CD8-positive, alpha-beta memory T cell (primary cell): ENCODE measurements at regions not wholly inside any gene's neighbourhood (a gene's known extent, or its start where the extent isn't known, plus 50 kb on each side); places are given as distances from the start of the nearest gene placed in this dataset.

Source experiments
- CTCF ChIA-PET: fragments of 350-600 bp; sonication (Branson Sonifier 250); formaldehyde crosslinking; loops from one replicate; lab custom pipeline; 2021; ENCODE audit warnings: antibody characterized with exemption; lab: Charles Lee
- POLR2A ChIA-PET: fragments of 350-600 bp; sonication (Branson Sonifier 250); formaldehyde crosslinking; loops from one replicate; lab custom pipeline; 2021; ENCODE audit warnings: antibody characterized with exemption; lab: Charles Lee
- DNase-seq, 5 donors: peaks; one replicate each; pipeline versions ENCODE4 v3.0.0 to v3.0.0-alpha.2; 2020 to 2022; ENCODE audit warnings: mixed read lengths in 1 of 5
- H3K27ac ChIP-seq: one replicate; pipeline ENCODE4 v1.7.0; 2013; ENCODE audit warnings: low read depth, mild to moderate bottlenecking, low read length, moderate library complexity
- H3K27me3 ChIP-seq: 2 replicates; pipeline ENCODE4 v1.7.0; 2013; ENCODE audit warnings: low read length, mild to moderate bottlenecking; ENCODE audit not compliant: insufficient read depth, poor library complexity, severe bottlenecking
- H3K36me3 ChIP-seq: 2 replicates; pipeline ENCODE4 v1.7.0; 2013; ENCODE audit warnings: mild to moderate bottlenecking, low read length, moderate library complexity; ENCODE audit not compliant: insufficient read depth
- H3K4me1 ChIP-seq: 2 replicates; pipeline ENCODE4 v1.7.0; 2013; ENCODE audit warnings: mild to moderate bottlenecking, low read length, moderate library complexity; ENCODE audit not compliant: insufficient read depth
- H3K4me3 ChIP-seq: 2 replicates; pipeline ENCODE4 v1.7.0; 2013; ENCODE audit warnings: mild to moderate bottlenecking, low read length
- H3K9me3 ChIP-seq: 2 replicates; pipeline ENCODE4 v1.7.0; 2013; ENCODE audit warnings: mild to moderate bottlenecking, low read length
- H3K27ac Mint-ChIP-seq, 8 donors: one replicate each; pipeline ENCODE4 v1.8.0; 2020 to 2021; ENCODE audit warnings: mixed read lengths in 8 of 8, mild to moderate bottlenecking in 6 of 8, inconsistent platforms in 3 of 8, moderate library complexity in 3 of 8
- H3K27me3 Mint-ChIP-seq, 2 donors: one replicate each; pipeline ENCODE4 v1.8.0; 2020 to 2021; ENCODE audit warnings: mixed read lengths in 2 of 2, mild to moderate bottlenecking in 1 of 2, moderate library complexity in 1 of 2
- H3K36me3 Mint-ChIP-seq, 3 donors: one replicate each; pipeline ENCODE4 v1.8.0; 2020 to 2021; ENCODE audit warnings: mixed read lengths in 3 of 3, inconsistent platforms in 1 of 3, mild to moderate bottlenecking in 1 of 3
- H3K4me1 Mint-ChIP-seq, 3 donors: one replicate each; pipeline ENCODE4 v1.8.0; 2020 to 2021; ENCODE audit warnings: mixed read lengths in 3 of 3, inconsistent platforms in 1 of 3, mild to moderate bottlenecking in 1 of 3
- H3K4me3 Mint-ChIP-seq, 7 donors: one replicate each; pipeline ENCODE4 v1.8.0; 2020 to 2021; ENCODE audit warnings: mixed read lengths in 7 of 7, mild to moderate bottlenecking in 6 of 7, moderate library complexity in 4 of 7, inconsistent platforms in 2 of 7
- H3K9me3 Mint-ChIP-seq, 5 donors: one replicate each; pipeline ENCODE4 v1.8.0; 2020 to 2022; ENCODE audit warnings: mixed read lengths in 5 of 5, mild to moderate bottlenecking in 3 of 5, moderate library complexity in 2 of 5, inconsistent platforms in 1 of 5

DNA sequence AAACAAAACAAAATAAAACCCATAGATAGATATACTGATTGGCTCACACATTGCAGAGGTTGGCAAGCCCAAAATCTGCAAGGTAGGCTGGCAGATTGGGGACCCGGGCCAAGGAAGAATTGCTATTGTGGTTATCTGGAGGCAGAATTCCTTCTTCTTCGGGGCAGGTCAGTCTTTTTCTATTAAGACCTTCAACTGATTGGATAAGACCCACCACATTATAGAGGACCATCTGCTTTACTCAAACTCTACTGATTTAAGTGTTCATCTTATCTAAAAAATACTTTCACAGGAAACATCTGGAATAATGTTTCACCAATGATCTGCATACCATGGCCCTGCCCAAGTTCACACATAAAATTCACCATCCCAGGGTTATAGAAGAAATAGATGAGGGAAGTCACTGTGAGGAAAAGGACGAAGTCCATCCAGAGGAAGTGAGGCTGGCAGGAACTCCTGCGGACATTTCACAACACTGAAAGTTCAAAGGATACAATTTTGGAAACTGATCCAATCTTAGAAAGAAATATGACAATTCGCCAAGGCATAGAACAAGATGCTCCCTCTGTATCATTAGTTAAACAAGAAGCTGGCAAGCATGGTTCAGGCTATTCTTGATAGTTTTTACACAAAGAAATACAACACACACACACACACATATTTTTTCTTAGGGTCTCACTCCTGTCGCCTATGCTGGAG lies 127.6 kb upstream of the MED13L start:
- CTCF ChIA-PET, result no interaction called here
- no peak overlapping the region for H3K4me3 Mint-ChIP-seq

DNA sequence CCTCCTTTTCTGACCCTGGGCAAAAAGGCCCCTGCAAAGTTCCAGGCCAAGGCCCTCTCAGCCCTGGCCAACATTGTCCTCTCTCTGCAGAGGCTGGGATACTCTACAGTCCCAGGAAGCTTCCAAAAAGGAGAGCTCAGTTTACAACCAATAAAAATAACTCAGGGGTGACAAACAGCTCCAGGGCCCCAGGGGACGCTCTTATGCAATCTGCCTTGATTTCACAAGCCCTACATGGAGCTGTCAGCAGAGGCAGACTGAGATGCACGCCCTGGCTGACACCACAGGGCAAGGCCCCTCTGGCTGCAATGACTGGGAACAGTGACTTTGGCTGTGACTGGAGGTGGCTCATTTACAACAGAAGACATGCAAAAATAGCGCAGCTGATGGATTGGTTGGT lies 129.0 kb upstream of the MED13L start:
- H3K27me3 Mint-ChIP-seq, result peaks cover 0 to 3% of the 10 kb centered on the region in 2 donors
- Histone ChIP-seq H3K36me3 (no peaks in the 10 kb centered on the region), H3K4me1 (no peaks in the 10 kb centered on the region), H3K27me3 (no peaks in the 10 kb centered on the region), H3K9me3 (no peaks in the 10 kb centered on the region), H3K27ac (no peak overlapping the region), H3K4me3 (no peak overlapping the region)
- POLR2A ChIA-PET, result no interaction called here
- peaks cover 0 to 2% (median 0%) of the 10 kb centered on the region in 3 donors for H3K4me1 Mint-ChIP-seq
- no peaks in the 10 kb centered on the region for H3K36me3 Mint-ChIP-seq
- H3K4me3 Mint-ChIP-seq, result no peak overlapping the region
- H3K27ac Mint-ChIP-seq, result no peak overlapping the region
- CTCF ChIA-PET, result interaction anchor here (1.3 kb wide), 1 partner anchor 69 kb away, joined by 3 read pairs; no protein-coding TSS in a partner anchor
- H3K9me3 Mint-ChIP-seq, result no peaks in the 10 kb centered on the region
- DNase-seq, result no peak

More for the DNA sequence above, 127.6 kb upstream of the MED13L start:
- Histone ChIP-seq H3K4me1 (no peaks in the 10 kb centered on the region), H3K9me3 (no peaks in the 10 kb centered on the region), H3K27ac (no peak overlapping the region), H3K27me3 (no peaks in the 10 kb centered on the region), H3K4me3 (no peak overlapping the region), H3K36me3 (no peaks in the 10 kb centered on the region)
- Mint-ChIP-seq H3K4me1 (no peaks in the 10 kb centered on the region), H3K36me3 (no peaks in the 10 kb centered on the region), H3K27ac (no peak overlapping the region), H3K9me3 (peaks cover 0 to 7% (median 2%) of the 10 kb centered on the region in 5 donors), H3K27me3 (peaks cover 4 to 10% of the 10 kb centered on the region in 2 donors)
- no peak for DNase-seq
- POLR2A ChIA-PET, result no interaction called here

GRCh38 chr12:116408489-116409250 lies 131.2 kb upstream of the MED13L start:
- Histone ChIP-seq H3K9me3 (no peaks in the 10 kb centered on the region), H3K4me1 (no peaks in the 10 kb centered on the region), H3K4me3 (no peak overlapping the region), H3K36me3 (no peaks in the 10 kb centered on the region), H3K27ac (no peak overlapping the region), H3K27me3 (no peaks in the 10 kb centered on the region)
- H3K36me3 Mint-ChIP-seq, result no peaks in the 10 kb centered on the region
- ChIA-PET CTCF (no interaction called here), POLR2A (no interaction called here)
- no peak for DNase-seq
- peaks cover 0 to 2% (median 0%) of the 10 kb centered on the region in 3 donors for H3K4me1 Mint-ChIP-seq
- no peaks in the 10 kb centered on the region for H3K9me3 Mint-ChIP-seq
- H3K4me3 Mint-ChIP-seq, result no peak overlapping the region
- no peak overlapping the region for H3K27ac Mint-ChIP-seq
- peaks cover 0 to 3% of the 10 kb centered on the region in 2 donors for H3K27me3 Mint-ChIP-seq

- POLR2A ChIA-PET, result no interaction called here
- H3K4me1 ChIP-seq, result no peaks in the 10 kb centered on the region
- H3K27ac ChIP-seq, result no peak overlapping the region
- H3K9me3 ChIP-seq, result no peaks in the 10 kb centered on the region
- no peaks in the 10 kb centered on the region for H3K27me3 ChIP-seq
- peaks cover 0 to 2% (median 0%) of the 10 kb centered on the region in 3 donors for H3K4me1 Mint-ChIP-seq
- no peaks in the 10 kb centered on the region for H3K36me3 Mint-ChIP-seq
- peaks cover 0 to 1% of the 10 kb centered on the region in 2 donors for H3K27me3 Mint-ChIP-seq
- no peaks in the 10 kb centered on the region for H3K36me3 ChIP-seq
- DNase-seq, result no peak
- H3K9me3 Mint-ChIP-seq, result no peaks in the 10 kb centered on the region
- no peak overlapping the region for H3K4me3 Mint-ChIP-seq
- CTCF ChIA-PET, result no interaction called here
- H3K27ac Mint-ChIP-seq, result no peak overlapping the region
- no peak overlapping the region for H3K4me3 ChIP-seq
Observed at GRCh38 chr12:116411977-116412376, 134.5 kb upstream of the MED13L start.

DNA sequence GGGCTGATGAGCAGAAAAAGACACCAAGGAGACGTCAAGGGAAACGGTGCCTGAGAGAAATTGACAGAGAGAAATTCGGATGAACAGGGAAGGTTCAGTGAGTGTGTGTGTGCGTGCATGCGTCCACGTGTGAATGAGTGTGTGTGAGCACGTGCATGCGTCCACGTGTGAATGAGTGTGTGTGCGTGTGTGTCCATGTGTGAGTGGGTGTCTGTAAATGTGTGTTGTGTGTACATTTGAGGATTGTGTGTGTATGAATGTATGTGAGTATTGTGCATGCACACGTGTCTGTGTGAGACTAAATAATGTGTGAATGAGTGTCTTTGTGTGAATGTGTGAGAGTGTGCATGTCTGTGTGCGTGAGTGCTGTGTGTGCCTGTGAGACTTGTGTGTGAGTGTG lies 137.4 kb upstream of the MED13L start:
- Mint-ChIP-seq H3K4me1 (peaks cover 0 to 2% (median 0%) of the 10 kb centered on the region in 3 donors), H3K27me3 (peaks cover 3 to 5% of the 10 kb centered on the region in 2 donors), H3K36me3 (no peaks in the 10 kb centered on the region), H3K9me3 (no peaks in the 10 kb centered on the region), H3K27ac (no peak overlapping the region), H3K4me3 (no peak overlapping the region)
- Histone ChIP-seq H3K36me3 (no peaks in the 10 kb centered on the region), H3K4me1 (no peaks in the 10 kb centered on the region), H3K9me3 (no peaks in the 10 kb centered on the region), H3K27me3 (no peaks in the 10 kb centered on the region), H3K4me3 (no peak overlapping the region), H3K27ac (no peak overlapping the region)
- CTCF ChIA-PET, result no interaction called here
- POLR2A ChIA-PET, result no interaction called here
- DNase-seq, result no peak

GRCh38 chr12:116415408-116416108 lies 138.1 kb upstream of the MED13L start:
- POLR2A ChIA-PET, result no interaction called here

GRCh38 chr12:116416166-116416565 lies 138.7 kb upstream of the MED13L start:
- Mint-ChIP-seq H3K27ac (no peak overlapping the region), H3K9me3 (no peaks in the 10 kb centered on the region), H3K4me3 (no peak overlapping the region), H3K27me3 (peaks cover 3 to 4% of the 10 kb centered on the region in 2 donors), H3K4me1 (no peaks in the 10 kb centered on the region), H3K36me3 (no peaks in the 10 kb centered on the region)
- CTCF ChIA-PET, result no interaction called here
- Histone ChIP-seq H3K36me3 (no peaks in the 10 kb centered on the region), H3K27me3 (no peaks in the 10 kb centered on the region), H3K27ac (no peak overlapping the region), H3K9me3 (no peaks in the 10 kb centered on the region), H3K4me3 (no peak overlapping the region), H3K4me1 (no peaks in the 10 kb centered on the region)
- DNase-seq, result no peak
- POLR2A ChIA-PET, result no interaction called here

More at GRCh38 chr12:116415408-116416108, 138.1 kb upstream of the MED13L start:
- Mint-ChIP-seq H3K27ac (no peak overlapping the region), H3K36me3 (no peaks in the 10 kb centered on the region), H3K4me3 (no peak overlapping the region), H3K4me1 (peaks cover 0 to 2% (median 0%) of the 10 kb centered on the region in 3 donors), H3K9me3 (no peaks in the 10 kb centered on the region), H3K27me3 (peaks cover 3 to 5% of the 10 kb centered on the region in 2 donors)
- no peaks in the 10 kb centered on the region for H3K9me3 ChIP-seq
- H3K36me3 ChIP-seq, result no peaks in the 10 kb centered on the region
- CTCF ChIA-PET, result no interaction called here
- H3K27ac ChIP-seq, result no peak overlapping the region
- H3K4me3 ChIP-seq, result no peak overlapping the region
- H3K4me1 ChIP-seq, result no peaks in the 10 kb centered on the region
- no peaks in the 10 kb centered on the region for H3K27me3 ChIP-seq
- no peak for DNase-seq

DNA sequence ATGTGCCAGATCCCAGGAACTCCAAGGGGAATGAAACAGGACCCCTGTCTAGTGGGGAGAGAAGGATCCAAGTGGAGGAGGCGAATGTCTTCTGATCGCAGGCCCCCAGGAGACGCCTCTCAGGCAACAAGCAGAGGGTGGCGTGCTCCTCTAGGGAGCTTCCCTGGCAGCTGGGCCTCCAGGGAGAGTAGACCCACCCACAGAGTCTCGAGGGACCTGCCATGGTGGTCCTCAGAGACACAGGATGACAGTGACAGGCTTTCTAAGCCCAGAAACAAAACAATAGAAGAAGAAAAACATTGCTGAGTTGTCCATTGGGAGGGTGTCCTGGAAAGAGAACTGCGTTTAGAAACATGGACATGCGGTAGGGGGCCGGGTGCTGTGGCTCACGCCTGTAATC lies 140.6 kb upstream of the MAP1LC3B2 start:
- no peak overlapping the region for H3K4me3 Mint-ChIP-seq
- H3K36me3 ChIP-seq, result no peaks in the 10 kb centered on the region

More for the DNA sequence above, 140.6 kb upstream of the MAP1LC3B2 start:
- Histone ChIP-seq H3K9me3 (no peaks in the 10 kb centered on the region), H3K27ac (no peak overlapping the region), H3K27me3 (no peaks in the 10 kb centered on the region), H3K4me1 (no peaks in the 10 kb centered on the region), H3K4me3 (no peak overlapping the region)
- ChIA-PET POLR2A (no interaction called here), CTCF (no interaction called here)
- no peak for DNase-seq
- peaks cover 0 to 7% (median 2%) of the 10 kb centered on the region in 5 donors for H3K9me3 Mint-ChIP-seq
- no peak overlapping the region for H3K27ac Mint-ChIP-seq
- H3K36me3 Mint-ChIP-seq, result peaks cover 0 to 3% (median 0%) of the 10 kb centered on the region in 3 donors
- H3K27me3 Mint-ChIP-seq, result peaks cover 3 to 6% of the 10 kb centered on the region in 2 donors
- H3K4me1 Mint-ChIP-seq, result no peaks in the 10 kb centered on the region
